HCT116 (cell line): ENCODE measurements at regions not wholly inside any gene's neighbourhood (a gene's known extent, or its start where the extent isn't known, plus 50 kb on each side); places are given as distances from the start of the nearest gene placed in this dataset.
"Not testable (repeated sequence)": the region's sequence is repeated elsewhere in the genome, so short reads cannot be mapped to it uniquely, and the experiment has no call there.

Experiments
- ATAC-seq: fragments of 200-7000 bp; cut with Tn5 transposase; 2 replicates; pipeline ENCODE4 v1.9.1; 2020; ENCODE audit warnings: mild to moderate bottlenecking, moderate library complexity
- BruUV-seq: library from RNA; stranded (reverse); fragments of 400-500 nt; replicated peaks from 2 replicates; lab custom pipeline; 2021; lab: Mats Ljungman, UMichigan
- CTCF ChIA-PET: fragments of 300-600 bp; sonication (Branson Sonifier 250); formaldehyde crosslinking; loops from one replicate; lab custom pipeline; 2021; ENCODE audit warnings: antibody characterized with exemption; lab: Charles Lee
- POLR2A ChIA-PET: fragments of 300-600, 350-600 bp; sonication (Branson Sonifier 250); formaldehyde crosslinking; loops from one replicate; lab custom pipeline; 2021; ENCODE audit warnings: antibody characterized with exemption; lab: Charles Lee
- RAD21 ChIA-PET, 2 experiments: fragments of 300-600 bp; sonication (Branson Sonifier 250); formaldehyde crosslinking; loops; one replicate each; lab custom pipeline; 2023; ENCODE audit warnings: low total read pairs in 2 of 2; ENCODE audit not compliant: uncharacterized antibody in 2 of 2, unreplicated experiment in 2 of 2, low non-redundant PET in 1 of 2; lab: Charles Lee
- DNase-seq: peaks from one replicate; pipeline ENCODE4 v3.0.0-alpha.2; 2010; ENCODE audit warnings: low read depth, low spot score
- H2AFZ ChIP-seq: fragments of 200-600 bp; shearing (Covaris generic), sonication (generic); 2 replicates; pipeline ENCODE4 v1.6.1; 2017; ENCODE audit warnings: low read depth, mixed run types, mixed read lengths, antibody characterized with exemption, low read length; ENCODE audit not compliant: poor library complexity, severe bottlenecking
- H3K27ac ChIP-seq: 2 replicates; pipeline ENCODE4 v1.5.1; 2012; ENCODE audit warnings: low read depth, low read length
- H3K27me3 ChIP-seq: fragments of 200-600 bp; sonication (generic); 2 replicates; pipeline ENCODE4 v1.6.1; 2016; ENCODE audit warnings: mixed run types, low read length, mixed read lengths; ENCODE audit not compliant: insufficient read depth
- H3K36me3 ChIP-seq, 2 experiments: fragments of 200-500 bp in 1 of 2; fragments of 200-600 bp in 1 of 2; sonication (Bioruptor generic) in 1 of 2; sonication (generic) in 1 of 2; 2 replicates each; pipeline versions ENCODE4 v1.5.1 to v1.6.1; 2014 to 2016; ENCODE audit warnings: low read length in 2 of 2, inconsistent platforms in 1 of 2, mixed read lengths in 1 of 2, mixed run types in 1 of 2; ENCODE audit not compliant: insufficient read depth in 2 of 2, control insufficient read depth in 1 of 2
- H3K4me1 ChIP-seq, 2 experiments: fragments of 200-600 bp in 1 of 2; sonication (generic) in 1 of 2; 2 replicates each; pipeline versions ENCODE4 v1.5.1 to v1.6.1; 2012 to 2017; ENCODE audit warnings: low read length in 2 of 2, inconsistent platforms in 1 of 2, mild to moderate bottlenecking in 1 of 2, mixed read lengths in 1 of 2, mixed run types in 1 of 2, moderate library complexity in 1 of 2; ENCODE audit not compliant: insufficient read depth in 2 of 2, control insufficient read depth in 1 of 2
- H3K4me2 ChIP-seq: fragments of 200-600 bp; sonication (generic); 2 replicates; pipeline ENCODE4 v1.6.1; 2017; ENCODE audit warnings: mixed run types, low read length, mixed read lengths
- H3K4me3 ChIP-seq, 2 experiments: fragments of 200-600 bp in 1 of 2; sonication (generic) in 1 of 2; replicated peaks in 1 of 2; 2 replicates each; pipeline ENCODE4 v1.5.1; 2011 to 2016; ENCODE audit warnings: low read length in 2 of 2, control low read depth in 1 of 2, low read depth in 1 of 2, mild to moderate bottlenecking in 1 of 2, mixed read lengths in 1 of 2, mixed run types in 1 of 2
- H3K79me2 ChIP-seq: fragments of 200-600 bp; sonication (generic); 2 replicates; pipeline ENCODE4 v1.6.1; 2017; ENCODE audit warnings: mild to moderate bottlenecking, mixed run types, low read length, moderate library complexity, mixed read lengths; ENCODE audit not compliant: insufficient read depth
- H3K9ac ChIP-seq: fragments of 200-600 bp; sonication (generic); 2 replicates; pipeline ENCODE4 v1.6.1; 2016; ENCODE audit warnings: low read length, mixed read lengths
- H3K9me2 ChIP-seq: fragments of 200-600 bp; sonication (generic), shearing (Covaris generic); 2 replicates; pipeline ENCODE4 v1.6.1; 2017; ENCODE audit warnings: mixed run types, mild to moderate bottlenecking, moderate library complexity; ENCODE audit not compliant: insufficient read depth
- H3K9me3 ChIP-seq, 2 experiments: fragments of 200-500 bp in 1 of 2; fragments of 200-600 bp in 1 of 2; sonication (Bioruptor generic) in 1 of 2; sonication (generic) in 1 of 2; 2 replicates each; pipeline ENCODE4 v1.6.1; 2014 to 2017; ENCODE audit warnings: low read length in 2 of 2, mixed read lengths in 2 of 2, inconsistent platforms in 1 of 2, low read depth in 1 of 2, mild to moderate bottlenecking in 1 of 2, mixed run types in 1 of 2, moderate library complexity in 1 of 2; ENCODE audit not compliant: control insufficient read depth in 1 of 2, insufficient read depth in 1 of 2
- H4K20me1 ChIP-seq: fragments of 200-600 bp; sonication (generic), shearing (Covaris generic); 2 replicates; pipeline ENCODE4 v1.6.1; 2017; ENCODE audit warnings: mixed run types, mild to moderate bottlenecking, moderate library complexity; ENCODE audit not compliant: insufficient read depth
- POLR2AphosphoS5 ChIP-seq: IDR thresholded peaks from 2 replicates; pipeline ENCODE4 v1.6.1; 2011; ENCODE audit warnings: mild to moderate bottlenecking, low read depth, low read length, moderate library complexity
- RAD21 ChIP-seq: IDR thresholded peaks from 2 replicates; pipeline ENCODE4 v1.6.1; 2012; ENCODE audit warnings: low read depth, mild to moderate bottlenecking
- SIN3A ChIP-seq: IDR thresholded peaks from 2 replicates; pipeline ENCODE4 v1.6.1; 2012; ENCODE audit warnings: low read depth
- TCF7L2 ChIP-seq: IDR thresholded peaks from 2 replicates; pipeline ENCODE4 v1.7.0; 2011; ENCODE audit warnings: borderline replicate concordance, inconsistent platforms; ENCODE audit not compliant: insufficient read depth, insufficient read length; ENCODE audit errors: extremely low read depth
- ZFX ChIP-seq: fragments of 450-650 bp; IDR thresholded peaks from 2 replicates; pipeline ENCODE4 v1.6.1; 2017
- intact Hi-C: fragments of 100-400 bp; cut with micrococcal nuclease; formaldehyde crosslinking; loops from 2 replicates; pipeline ENCODE4 v1.10.0; 2022

- TF ChIP-seq ZFX: no peak
- no peak for TF ChIP-seq TCF7L2
Measured at GRCh38 chr4:75135068-75135825, 202.3 kb downstream of the PARM1 start (continued).

GRCh38 chr4:75126870-75127269 is 194.0 kb downstream of the PARM1 start:
- ATAC-seq, H3K79me2 ChIP-seq, intact Hi-C loops, H3K9me2 ChIP-seq, H2AFZ ChIP-seq, H3K9me3 ChIP-seq, H3K27me3 ChIP-seq, H3K4me1 ChIP-seq, H4K20me1 ChIP-seq, DNase-seq, POLR2A ChIA-PET, CTCF ChIA-PET, RAD21 ChIA-PET, H3K36me3 ChIP-seq: not testable (repeated sequence)
- H3K9ac ChIP-seq: peak overlapping the region; percentile 56
- peak overlapping the region; percentile 45 to 54 for H3K4me3 ChIP-seq
- TSS peak; percentile 75 for BruUV-seq
- peak overlapping the region; percentile 49 for H3K27ac ChIP-seq
- peak overlapping the region; percentile 64 for H3K4me2 ChIP-seq

GRCh38 chr4:75126058-75126457 is 193.1 kb downstream of the PARM1 start:
- ChIA-PET POLR2A (no interaction called here), CTCF (no interaction called here), RAD21 (no interaction called here)
- no peak for TF ChIP-seq POLR2AphosphoS5
- TF ChIP-seq RAD21: peak; percentile 11; the same call in 1 of the 2 replicates
- TF ChIP-seq SIN3A: no peak
- H3K9ac ChIP-seq: peak overlapping the region; percentile 56
- BruUV-seq: no TSS peak
- H3K9me2 ChIP-seq: no peaks in the 10 kb centered on the region
- peaks cover 0 to 8% of the 10 kb centered on the region in 2 experiments; a peak in 3 of 4 replicates for H3K4me1 ChIP-seq
- H3K4me3 ChIP-seq: peak overlapping the region; percentile 45 to 54
- H3K27ac ChIP-seq: peak overlapping the region; percentile 49
- no peaks in the 10 kb centered on the region for H3K79me2 ChIP-seq
- intact Hi-C loops: no loop called here
- no peaks in the 10 kb centered on the region for H4K20me1 ChIP-seq
- H3K4me2 ChIP-seq: peak overlapping the region; percentile 64
- H3K27me3 ChIP-seq: no peaks in the 10 kb centered on the region
- H3K36me3 ChIP-seq: no peaks in the 10 kb centered on the region
- H3K9me3 ChIP-seq: no peaks in the 10 kb centered on the region
- no peak overlapping the region for H2AFZ ChIP-seq
- DNase-seq (peak; percentile 8), ATAC-seq (peak; percentile 70)
